Hepatocyte (in vitro differentiated cells): ENCODE measurements at regions not wholly inside any gene's neighbourhood (a gene's known extent, or its start where the extent isn't known, plus 50 kb on each side); places are given as distances from the start of the nearest gene placed in this dataset.
A peak's percentile ranks its signal among the peaks of the same experiment; 100 is the strongest.

Experiments
- DNase-seq: peaks from one replicate; pipeline ENCODE4 v3.0.0-alpha.2; 2016; ENCODE audit warnings: low spot score
- H2AFZ ChIP-seq: fragments of 200-600 bp; sonication (generic); 2 replicates; pipeline ENCODE4 v1.6.0; 2016; ENCODE audit warnings: antibody characterized with exemption, mild to moderate bottlenecking
- H3K27ac ChIP-seq: fragments of 200-600 bp; sonication (generic); 2 replicates; pipeline ENCODE4 v1.5.1; 2016; ENCODE audit warnings: mild to moderate bottlenecking
- H3K27me3 ChIP-seq: fragments of 200-600 bp; sonication (generic); 2 replicates; pipeline ENCODE4 v1.6.1; 2016
- H3K36me3 ChIP-seq: fragments of 200-600 bp; sonication (generic); replicated peaks from 2 replicates; pipeline ENCODE4 v1.5.1; 2016; ENCODE audit warnings: low read depth; ENCODE audit not compliant: insufficient read depth
- H3K4me1 ChIP-seq: fragments of 200-600 bp; sonication (generic); 2 replicates; pipeline ENCODE4 v1.5.1; 2016; ENCODE audit warnings: mild to moderate bottlenecking, moderate library complexity; ENCODE audit not compliant: insufficient read depth
- H3K4me2 ChIP-seq: fragments of 200-600 bp; sonication (generic); 2 replicates; pipeline ENCODE4 v1.6.0; 2016
- H3K4me3 ChIP-seq: fragments of 200-600 bp; sonication (generic); 2 replicates; pipeline ENCODE4 v1.5.1; 2016; ENCODE audit warnings: mild to moderate bottlenecking
- H3K79me2 ChIP-seq: fragments of 200-600 bp; sonication (generic); 2 replicates; pipeline ENCODE4 v1.6.0; 2017; ENCODE audit warnings: mild to moderate bottlenecking
- H3K9me2 ChIP-seq: fragments of 200-600 bp; sonication (generic); replicated peaks from 2 replicates; pipeline ENCODE4 v1.6.0; 2017; ENCODE audit warnings: mild to moderate bottlenecking; ENCODE audit not compliant: insufficient read depth
- H3K9me3 ChIP-seq: fragments of 200-600 bp; sonication (generic); 2 replicates; pipeline ENCODE4 v1.5.1; 2016; ENCODE audit warnings: low read depth, mild to moderate bottlenecking
- H4K20me1 ChIP-seq: fragments of 200-600 bp; sonication (generic); 2 replicates; pipeline ENCODE4 v1.6.0; 2016; ENCODE audit warnings: mild to moderate bottlenecking; ENCODE audit not compliant: insufficient read depth, poor library complexity, severe bottlenecking
- CTCF ChIP-seq: fragments of 200-600 bp; sonication (generic); IDR thresholded peaks from 2 replicates; pipeline ENCODE4 v1.5.1; 2016; ENCODE audit warnings: antibody characterized with exemption, mild to moderate bottlenecking; ENCODE audit not compliant: poor library complexity
- EZH2 ChIP-seq: fragments of 200-600 bp; sonication (generic); IDR thresholded peaks from 2 replicates; pipeline ENCODE4 v1.6.1; 2016; ENCODE audit warnings: antibody characterized with exemption, mild to moderate bottlenecking, borderline replicate concordance
- EZH2phosphoT487 ChIP-seq: fragments of 200-600 bp; sonication (generic); IDR thresholded peaks from one replicate; pipeline ENCODE4 v1.6.1; 2018; ENCODE audit warnings: antibody characterized with exemption, mild to moderate bottlenecking, low read depth, moderate library complexity; ENCODE audit not compliant: unreplicated experiment, severe bottlenecking
- WGBS: methylation state at CpG from one replicate; pipeline ENCODE4 v1.1.6; 2016; ENCODE audit warnings: low lambda C conversion rate; ENCODE audit errors: missing lambda C conversion rate; 5-methylcytosine and 5-hydroxymethylcytosine counted together

GRCh38 chr4:85153221-85153620 is 186.7 kb upstream of the WDFY3 start:
- Histone ChIP-seq H3K9me3 (no peaks in the 10 kb centered on the region), H3K4me2 (no peak overlapping the region), H2AFZ (no peak overlapping the region), H3K79me2 (no peaks in the 10 kb centered on the region), H3K4me1 (no peaks in the 10 kb centered on the region), H3K27me3 (no peaks in the 10 kb centered on the region), H4K20me1 (no peaks in the 10 kb centered on the region), H3K9me2 (no peaks in the 10 kb centered on the region), H3K36me3 (no peaks in the 10 kb centered on the region), H3K4me3 (no peak overlapping the region), H3K27ac (no peak overlapping the region)
- TF ChIP-seq EZH2phosphoT487 (no peak), CTCF (no peak), EZH2 (no peak)
- no peak for DNase-seq
- WGBS = 93% methylated on average over 1 of the region's 1 CpG

GRCh38 chr4:85154591-85154990 is 188.1 kb upstream of the WDFY3 start:
- Histone ChIP-seq H3K27ac (no peak overlapping the region), H3K4me2 (no peak overlapping the region), H3K4me1 (no peaks in the 10 kb centered on the region), H2AFZ (no peak overlapping the region), H3K79me2 (no peaks in the 10 kb centered on the region), H4K20me1 (no peaks in the 10 kb centered on the region), H3K9me3 (no peaks in the 10 kb centered on the region), H3K36me3 (no peaks in the 10 kb centered on the region), H3K9me2 (no peaks in the 10 kb centered on the region), H3K4me3 (no peak overlapping the region), H3K27me3 (no peaks in the 10 kb centered on the region)
- TF ChIP-seq EZH2 (no peak), EZH2phosphoT487 (no peak), CTCF (no peak)
- WGBS = 87% methylated on average over 1 of the region's 1 CpG
- no peak for DNase-seq

- no peak overlapping the region for H2AFZ ChIP-seq
- no peaks in the 10 kb centered on the region for H3K9me2 ChIP-seq
These were observed 199.3 kb upstream of the WDFY3 start for GRCh38 chr4:85165808-85166207.

More at GRCh38 chr4:85165808-85166207, 199.3 kb upstream of the WDFY3 start:
- peaks cover 3% of the 10 kb centered on the region for H3K4me1 ChIP-seq
- H3K4me3 ChIP-seq = no peak overlapping the region
- TF ChIP-seq EZH2phosphoT487 (no peak), CTCF (peak; percentile 14)
- no peaks in the 10 kb centered on the region for H4K20me1 ChIP-seq
- peak; percentile 5 for DNase-seq
- H3K79me2 ChIP-seq = no peaks in the 10 kb centered on the region
- peak overlapping the region; percentile 11 for H3K27ac ChIP-seq
- WGBS = 93% methylated on average over 2 of the region's 2 CpGs
- no peaks in the 10 kb centered on the region for H3K36me3 ChIP-seq
- H3K9me3 ChIP-seq = no peaks in the 10 kb centered on the region
- H3K4me2 ChIP-seq = peak overlapping the region; percentile 35
- no peaks in the 10 kb centered on the region for H3K27me3 ChIP-seq
